Kidney (tissue), 13 donors: ENCODE measurements at regions not wholly inside any gene's neighbourhood (a gene's known extent, or its start where the extent isn't known, plus 50 kb on each side); places are given as distances from the start of the nearest gene placed in this dataset.

Experiments
- DNase-seq, 5 donors: peaks; one replicate each; pipeline ENCODE4 v3.0.0-alpha.2; 2013 to 2020
- FAIRE-seq: peaks from 2 replicates; lab custom pipeline; 2012; peaks lifted over from hg19 to GRCh38; lab: Jason Lieb, UNC
- H3K27ac ChIP-seq, 2 donors: one replicate each; pipeline ENCODE4 v1.7.0; 2013; ENCODE audit warnings: low read depth in 2 of 2, low read length in 2 of 2, inconsistent platforms in 1 of 2
- H3K27me3 ChIP-seq: one replicate; pipeline ENCODE4 v1.7.1; 2013; ENCODE audit warnings: low read length, inconsistent platforms; ENCODE audit not compliant: control insufficient read depth, insufficient read depth
- H3K36me3 ChIP-seq, 3 donors: one replicate each; pipeline versions ENCODE4 v1.7.0 to v1.7.1; 2013; ENCODE audit warnings: low read length in 3 of 3, control low read depth in 1 of 3, inconsistent platforms in 1 of 3; ENCODE audit not compliant: insufficient read depth in 3 of 3, control insufficient read depth in 2 of 3
- H3K4me1 ChIP-seq, 3 donors: one replicate each; pipeline versions ENCODE4 v1.7.0 to v1.7.1; 2013; ENCODE audit warnings: low read length in 3 of 3, inconsistent platforms in 1 of 3, low read depth in 1 of 3; ENCODE audit not compliant: control insufficient read depth in 2 of 3, insufficient read depth in 2 of 3
- H3K4me3 ChIP-seq, 3 donors: one replicate each; pipeline versions ENCODE4 v1.7.0 to v1.8.1; 2013; ENCODE audit warnings: low read length in 3 of 3, control low read depth in 1 of 3, inconsistent platforms in 1 of 3
- H3K9ac ChIP-seq, 3 donors: one replicate each; pipeline versions ENCODE4 v1.7.0 to v1.7.1; 2013; ENCODE audit warnings: low read length in 3 of 3, control low read depth in 1 of 3, inconsistent platforms in 1 of 3
- H3K9me3 ChIP-seq, 3 donors: one replicate each; pipeline versions ENCODE4 v1.7.0 to v1.7.1; 2013; ENCODE audit warnings: low read length in 3 of 3, control low read depth in 1 of 3, inconsistent platforms in 1 of 3; ENCODE audit not compliant: control insufficient read depth in 2 of 3, insufficient read depth in 1 of 3
- CTCF ChIP-seq: IDR thresholded peaks from 3 replicates; pipeline ENCODE4 v1.5.1; 2012; ENCODE audit warnings: mild to moderate bottlenecking, moderate library complexity, borderline replicate concordance; ENCODE audit not compliant: insufficient read depth; ENCODE audit errors: extremely low read depth
- intact Hi-C: fragments of 100-400 bp; cut with DNase I; formaldehyde crosslinking; loops from one replicate; pipeline ENCODE4 v1.11.1; 2022
- donor health status: control.
- donor health status: control.
- donor health status: control.
- donor health status: control.
- donor health status: control.
- donor health status: DM: yes; HTN: yes; CAD: no.
- donor health status: Normal renal cell carcinoma (clear cell type).

DNA sequence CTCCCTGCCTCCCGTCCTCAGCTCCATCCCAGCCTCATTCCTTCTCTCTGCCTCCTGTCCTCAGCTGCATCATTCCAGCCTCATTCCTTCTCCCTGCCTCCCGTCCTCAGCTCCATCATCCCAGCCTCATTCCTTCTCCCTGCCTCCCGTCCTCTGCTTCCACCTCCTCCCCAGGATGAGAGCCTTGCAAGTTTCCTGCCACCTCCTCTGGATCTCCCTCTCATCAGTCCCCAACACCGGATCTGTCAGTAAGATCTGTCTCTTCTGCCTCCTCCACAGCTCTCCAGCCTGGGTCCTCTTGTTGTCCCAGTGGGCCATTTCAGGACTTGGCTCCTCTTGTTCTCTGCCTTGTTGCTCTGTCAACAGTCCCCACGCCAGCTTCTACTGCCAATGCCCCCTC is 130.9 kb downstream of the NDUFA10 start:
- H3K27me3 ChIP-seq: no peaks in the 10 kb centered on the region
- H3K36me3 ChIP-seq: no peaks in the 10 kb centered on the region
- intact Hi-C loops: no loop called here
- no peak overlapping the region for H3K9ac ChIP-seq
- no peaks in the 10 kb centered on the region for H3K4me1 ChIP-seq
- H3K4me3 ChIP-seq: no peak overlapping the region
- no peaks in the 10 kb centered on the region for H3K9me3 ChIP-seq
- TF ChIP-seq CTCF: no peak
- H3K27ac ChIP-seq: no peak overlapping the region
- FAIRE-seq: no peak
- peak in 1 of 5 donors; percentile 4 for DNase-seq

DNA sequence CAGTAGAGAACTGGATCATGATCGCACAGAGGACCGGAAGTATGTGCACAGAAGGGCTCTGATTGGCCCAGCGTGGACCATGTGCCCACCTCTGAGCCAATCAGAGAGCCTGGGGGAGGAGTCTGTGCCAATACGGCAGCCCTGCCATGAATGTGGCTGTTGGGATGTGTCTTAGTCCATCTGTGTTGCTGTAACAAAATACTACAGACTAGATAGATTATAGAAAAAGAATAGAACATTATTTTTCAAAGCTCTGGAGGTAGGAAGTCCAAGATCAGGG is 132.0 kb downstream of the NDUFA10 start:
- Histone ChIP-seq H3K4me1 (no peaks in the 10 kb centered on the region), H3K27ac (no peak overlapping the region), H3K27me3 (no peaks in the 10 kb centered on the region), H3K36me3 (no peaks in the 10 kb centered on the region), H3K9ac (no peak overlapping the region), H3K9me3 (no peaks in the 10 kb centered on the region), H3K4me3 (no peak overlapping the region)
- no peak for DNase-seq
- intact Hi-C loops: no loop called here
- no peak for TF ChIP-seq CTCF
- FAIRE-seq: no peak

DNA sequence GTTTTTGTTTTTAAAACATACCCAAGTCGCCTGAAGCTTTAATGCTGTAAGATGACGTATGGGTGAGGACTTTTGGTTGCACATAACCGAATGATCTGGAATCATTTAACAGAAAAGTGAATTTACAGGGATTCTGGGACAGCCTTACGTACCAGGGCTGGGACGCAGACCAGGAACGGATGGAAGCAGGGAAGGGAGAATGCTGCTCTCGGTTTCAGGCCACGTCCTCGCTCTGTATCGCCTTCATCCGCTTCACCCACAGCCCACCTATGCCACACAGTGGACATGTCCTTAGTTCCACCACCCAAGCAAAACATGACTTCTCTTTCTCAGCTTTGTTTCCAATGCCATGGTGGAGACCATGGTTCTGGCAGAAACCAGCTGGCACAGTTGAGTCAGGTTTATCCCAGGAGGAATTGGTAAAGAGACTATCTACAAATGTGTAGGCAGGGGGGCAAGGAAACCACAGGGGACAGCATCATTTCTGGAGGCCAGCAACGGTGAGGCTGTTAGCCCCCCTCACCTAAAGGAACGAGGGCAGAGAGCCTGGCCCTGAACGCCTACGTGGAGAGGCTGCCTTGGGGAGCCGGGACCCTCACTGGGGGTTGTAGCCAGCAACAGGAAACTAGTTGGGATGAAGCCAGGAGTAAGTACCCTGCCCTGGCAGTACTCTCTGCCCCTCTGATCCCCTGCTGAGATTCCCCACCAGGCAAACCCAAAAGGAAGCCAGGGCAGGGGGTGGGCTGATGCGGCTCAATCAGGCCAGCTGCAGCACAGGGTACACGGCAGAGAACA is 132.5 kb downstream of the NDUFA10 start:
- Histone ChIP-seq H3K9me3 (no peaks in the 10 kb centered on the region), H3K9ac (no peak overlapping the region), H3K4me3 (no peak overlapping the region), H3K36me3 (no peaks in the 10 kb centered on the region), H3K27ac (no peak overlapping the region), H3K4me1 (no peaks in the 10 kb centered on the region), H3K27me3 (no peaks in the 10 kb centered on the region)
- intact Hi-C loops: no loop called here
- TF ChIP-seq CTCF: no peak
- FAIRE-seq (no peak), DNase-seq (peak in 1 of 5 donors; percentile 3)

GRCh38 chr2:239891698-239892097 is 133.4 kb downstream of the NDUFA10 start:
- intact Hi-C loops: no loop called here
- no peak overlapping the region for H3K9ac ChIP-seq

More at GRCh38 chr2:239891698-239892097, 133.4 kb downstream of the NDUFA10 start:
- no peaks in the 10 kb centered on the region for H3K27me3 ChIP-seq
- H3K27ac ChIP-seq: no peak overlapping the region
- DNase-seq: no peak
- peaks cover 0 to 2% (median 0%) of the 10 kb centered on the region in 3 donors for H3K9me3 ChIP-seq
- no peaks in the 10 kb centered on the region for H3K4me1 ChIP-seq
- FAIRE-seq: no peak
- H3K4me3 ChIP-seq: no peak overlapping the region
- no peaks in the 10 kb centered on the region for H3K36me3 ChIP-seq
- TF ChIP-seq CTCF: no peak
